Natural killer cell (primary cell): ENCODE measurements at regions not wholly inside any gene's neighbourhood (a gene's known extent, or its start where the extent isn't known, plus 50 kb on each side); places are given as distances from the start of the nearest gene placed in this dataset.

Experiments used
- ATAC-seq, 3 donors: fragments of 150-1000 bp in 2 of 3; fragments of 200-7000 bp in 1 of 3; cut with Tn5 transposase; 1 replicate in 1 of 3; 2 replicates in 2 of 3; pipeline ENCODE4 v1.10.0; 2021; ENCODE audit warnings: mild to moderate bottlenecking in 2 of 3, moderate library complexity in 2 of 3
- DNase-seq, 2 donors: peaks; one replicate each; pipeline versions ENCODE4 v3.0.0 to v3.0.0-alpha.2; 2013 to 2021; ENCODE audit warnings: mixed read lengths in 1 of 2
- H3K27ac ChIP-seq: one replicate; pipeline ENCODE4 v1.5.1; 2013; ENCODE audit warnings: mild to moderate bottlenecking, low read length
- H3K27me3 ChIP-seq: one replicate; pipeline ENCODE4 v1.6.1; 2013; ENCODE audit warnings: low read length; ENCODE audit not compliant: control insufficient read depth, insufficient read depth
- H3K36me3 ChIP-seq: one replicate; pipeline ENCODE4 v1.6.1; 2013; ENCODE audit warnings: low read length; ENCODE audit not compliant: control insufficient read depth, insufficient read depth
- H3K4me1 ChIP-seq: one replicate; pipeline ENCODE4 v1.6.1; 2013; ENCODE audit warnings: low read length; ENCODE audit not compliant: control insufficient read depth, insufficient read depth
- H3K4me3 ChIP-seq: one replicate; pipeline ENCODE4 v1.5.1; 2013; ENCODE audit warnings: low read length
- H3K9me3 ChIP-seq: one replicate; pipeline ENCODE4 v1.6.1; 2013; ENCODE audit warnings: low read length; ENCODE audit not compliant: control insufficient read depth, insufficient read depth
- H3K27ac Mint-ChIP-seq, 2 donors: one replicate each; pipeline ENCODE4 v1.8.0; 2022; ENCODE audit warnings: mild to moderate bottlenecking in 2 of 2, mixed read lengths in 2 of 2, moderate library complexity in 1 of 2
- H3K27me3 Mint-ChIP-seq, 2 donors: one replicate each; pipeline ENCODE4 v1.8.0; 2022; ENCODE audit warnings: low read depth in 2 of 2, mixed read lengths in 2 of 2
- H3K36me3 Mint-ChIP-seq: one replicate; pipeline ENCODE4 v1.8.0; 2022; ENCODE audit warnings: mixed read lengths
- H3K4me1 Mint-ChIP-seq, 2 donors: one replicate each; pipeline ENCODE4 v1.8.0; 2022; ENCODE audit warnings: mixed read lengths in 2 of 2
- H3K4me3 Mint-ChIP-seq: one replicate; pipeline ENCODE4 v1.8.0; 2022; ENCODE audit warnings: mild to moderate bottlenecking, moderate library complexity, mixed read lengths
- H3K9me3 Mint-ChIP-seq, 2 donors: one replicate each; pipeline ENCODE4 v1.8.0; 2022; ENCODE audit warnings: mixed read lengths in 2 of 2
- CTCF ChIP-seq: fragments of 200-600 bp; IDR thresholded peaks from one replicate; pipeline ENCODE4 v1.8.0; 2022; ENCODE audit warnings: antibody characterized with exemption
- WGBS: methylation state at CpG from one replicate; pipeline ENCODE4 v1.1.7; 2013; ENCODE audit warnings: missing lambda C conversion rate; ENCODE audit not compliant: insufficient coverage; 5-methylcytosine and 5-hydroxymethylcytosine counted together
- intact Hi-C: fragments of 100-400 bp; cut with micrococcal nuclease; formaldehyde crosslinking; loops from one replicate; pipeline ENCODE4 v1.14.2; 2022

DNA sequence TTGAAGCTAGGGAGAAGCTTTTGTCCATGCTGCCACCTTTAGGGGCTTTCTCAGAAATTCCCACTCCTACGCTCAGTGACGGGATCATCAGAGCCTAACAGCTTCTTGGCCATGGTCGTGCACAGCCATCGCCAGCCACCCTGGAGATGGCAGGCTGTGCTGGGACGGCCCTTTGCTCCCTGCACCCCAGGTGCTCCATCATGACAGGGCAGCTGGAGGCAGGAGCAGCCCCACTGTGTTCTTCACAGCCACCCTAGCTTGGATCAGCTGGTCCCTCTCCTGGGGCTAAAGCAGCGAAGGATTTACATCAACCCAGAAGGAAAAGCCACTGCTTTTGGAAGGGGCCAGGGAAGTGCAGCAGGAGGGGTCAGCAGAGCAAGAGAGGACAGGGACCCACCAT, 235.9 kb downstream of the LY86 start:
- H3K4me1 Mint-ChIP-seq: peaks cover 12 to 18% of the 10 kb centered on the region in 2 donors
- H3K9me3 ChIP-seq: no peaks in the 10 kb centered on the region
- H3K4me3 Mint-ChIP-seq: no peak overlapping the region
- peaks cover 42% of the 10 kb centered on the region for H3K4me1 ChIP-seq
- H3K27ac Mint-ChIP-seq: no peak overlapping the region
- H3K4me3 ChIP-seq: no peak overlapping the region
- peaks cover 14 to 20% of the 10 kb centered on the region in 2 donors for H3K27me3 Mint-ChIP-seq
- H3K36me3 Mint-ChIP-seq: no peaks in the 10 kb centered on the region
- 87% methylated on average over 6 of the region's 6 CpGs for WGBS
- H3K9me3 Mint-ChIP-seq: no peaks in the 10 kb centered on the region
- DNase-seq (no peak), ATAC-seq (no peak)
- H3K36me3 ChIP-seq: no peaks in the 10 kb centered on the region
- TF ChIP-seq CTCF: no peak
- H3K27me3 ChIP-seq: no peaks in the 10 kb centered on the region
- H3K27ac ChIP-seq: no peak overlapping the region
- intact Hi-C loops: no loop called here

DNA sequence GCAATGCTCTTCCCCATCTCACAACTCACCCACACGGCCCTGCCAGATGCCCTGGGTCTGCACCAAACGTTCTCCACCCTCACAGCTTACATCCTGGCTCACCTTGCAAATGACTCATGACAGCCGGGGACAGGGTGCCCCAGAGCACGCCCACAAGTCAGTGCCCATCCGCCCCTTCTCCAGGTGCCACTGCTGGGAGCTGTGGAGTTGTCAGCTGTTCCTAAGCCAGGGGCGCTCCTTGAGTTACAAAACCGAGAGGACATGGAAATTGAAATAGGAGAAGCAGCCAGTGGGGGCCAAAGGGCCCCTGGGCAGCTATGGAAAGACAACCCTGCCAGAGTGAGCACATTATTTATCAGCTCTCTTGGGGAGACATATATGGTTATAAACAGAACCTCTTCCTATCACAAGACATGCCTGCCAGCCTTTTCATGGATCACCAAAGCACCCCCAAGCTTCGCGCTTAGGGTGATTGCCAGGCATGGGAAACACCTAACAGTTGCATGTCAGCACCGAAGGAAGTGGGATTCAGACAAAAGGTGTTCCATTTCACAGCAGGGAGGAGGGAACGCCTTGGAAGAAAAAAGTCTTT, 236.8 kb downstream of the LY86 start:
- peaks cover 42% of the 10 kb centered on the region for H3K4me1 ChIP-seq
- DNase-seq: no peak
- Mint-ChIP-seq H3K27ac (peak overlapping the region in 1 of 2 donors; percentile 54), H3K36me3 (no peaks in the 10 kb centered on the region), H3K9me3 (no peaks in the 10 kb centered on the region), H3K27me3 (peaks cover 11% of the 10 kb centered on the region in 2 donors), H3K4me1 (peaks cover 12 to 18% of the 10 kb centered on the region in 2 donors), H3K4me3 (peak overlapping the region; percentile 32)
- ATAC-seq: no peak
- 76% methylated on average over 11 of the region's 11 CpGs for WGBS
- H3K27me3 ChIP-seq: no peaks in the 10 kb centered on the region
- H3K27ac ChIP-seq: no peak overlapping the region
- H3K36me3 ChIP-seq: no peaks in the 10 kb centered on the region
- intact Hi-C loops: no loop called here
- H3K4me3 ChIP-seq: no peak overlapping the region
- no peak for TF ChIP-seq CTCF
- no peaks in the 10 kb centered on the region for H3K9me3 ChIP-seq

DNA sequence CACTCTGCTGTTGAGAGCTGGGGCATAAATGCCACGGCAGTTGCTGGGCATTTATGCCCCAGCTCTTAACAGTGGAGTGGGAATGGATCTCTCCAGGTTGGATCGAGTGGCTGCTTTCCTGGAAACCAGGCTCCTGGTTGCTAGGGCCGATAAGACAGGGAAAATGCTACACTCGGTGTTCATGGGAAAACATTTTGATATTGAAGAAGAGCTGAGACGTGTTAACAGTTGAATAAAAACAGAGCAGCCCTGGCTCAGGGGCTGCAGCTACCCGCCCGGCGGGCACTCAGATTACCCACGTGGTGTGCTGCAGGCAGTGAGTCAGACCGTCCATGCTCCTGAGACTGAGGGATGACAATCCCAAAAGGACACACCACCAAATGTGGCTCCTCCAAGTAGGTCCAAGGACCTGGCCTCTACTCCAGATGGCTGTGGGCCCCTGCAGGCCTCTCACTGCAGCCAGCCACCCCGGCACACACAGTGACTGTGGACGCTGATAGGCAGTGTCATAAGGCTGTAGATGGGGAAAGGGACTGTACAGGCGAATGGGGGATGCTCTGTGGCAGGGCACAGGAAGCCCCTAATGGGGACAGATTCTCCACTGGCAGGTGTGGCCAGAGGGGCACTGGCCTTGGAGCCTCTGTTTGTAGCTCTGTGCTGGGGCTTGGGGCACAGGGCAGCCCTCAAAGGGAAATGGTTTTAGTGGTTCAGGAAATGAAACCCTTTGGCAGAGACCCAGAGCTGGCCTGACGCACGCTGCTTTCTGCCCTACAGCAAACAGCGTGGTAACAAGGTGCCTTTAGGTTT, 237.8 kb downstream of the LY86 start:
- Histone ChIP-seq H3K4me3 (no peak overlapping the region), H3K4me1 (peaks cover 42% of the 10 kb centered on the region), H3K36me3 (no peaks in the 10 kb centered on the region), H3K27ac (peak overlapping the region; percentile 43), H3K27me3 (no peaks in the 10 kb centered on the region), H3K9me3 (no peaks in the 10 kb centered on the region)
- Mint-ChIP-seq H3K4me3 (no peak overlapping the region), H3K9me3 (no peaks in the 10 kb centered on the region), H3K36me3 (no peaks in the 10 kb centered on the region), H3K27me3 (peaks cover 6 to 11% of the 10 kb centered on the region in 2 donors), H3K4me1 (peaks cover 12 to 18% of the 10 kb centered on the region in 2 donors), H3K27ac (no peak overlapping the region)
- DNase-seq (peak in 1 of 2 donors; percentile 21), ATAC-seq (peak; percentile 73 to 80 (median 77))
- TF ChIP-seq CTCF: no peak
- intact Hi-C loops: no loop called here
- WGBS: 39% methylated on average over 16 of the region's 16 CpGs
